Liver (tissue), 8 donors: ENCODE measurements at regions not wholly inside any gene's neighbourhood (a gene's known extent, or its start where the extent isn't known, plus 50 kb on each side); places are given as distances from the start of the nearest gene placed in this dataset.

ENCODE experiments used
- DNase-seq: peaks from one replicate; pipeline ENCODE4 v3.0.0-alpha.2; 2017; ENCODE audit warnings: low spot score
- H3K27ac ChIP-seq, 2 donors: one replicate each; pipeline ENCODE4 v1.7.0; 2013; ENCODE audit warnings: inconsistent platforms in 2 of 2, low read length in 2 of 2, control low read depth in 1 of 2, low read depth in 1 of 2, mild to moderate bottlenecking in 1 of 2
- H3K27me3 ChIP-seq, 4 donors: one replicate each; pipeline versions ENCODE4 v1.6.1 to v1.7.0; 2013; ENCODE audit warnings: low read length in 3 of 4, inconsistent platforms in 1 of 4, mild to moderate bottlenecking in 1 of 4, moderate library complexity in 1 of 4; ENCODE audit not compliant: control insufficient read depth in 4 of 4, insufficient read depth in 4 of 4
- H3K36me3 ChIP-seq, 4 donors: one replicate each; pipeline versions ENCODE4 v1.6.1 to v1.7.0; 2013; ENCODE audit warnings: low read length in 3 of 4, mild to moderate bottlenecking in 3 of 4, low read depth in 1 of 4, moderate library complexity in 1 of 4; ENCODE audit not compliant: control insufficient read depth in 4 of 4, insufficient read depth in 3 of 4
- H3K4me1 ChIP-seq, 4 donors: one replicate each; pipeline versions ENCODE4 v1.6.1 to v1.7.0; 2013; ENCODE audit warnings: low read length in 3 of 4, mild to moderate bottlenecking in 3 of 4, moderate library complexity in 1 of 4; ENCODE audit not compliant: control insufficient read depth in 4 of 4, insufficient read depth in 4 of 4
- H3K4me3 ChIP-seq, 3 donors: one replicate each; pipeline versions ENCODE4 v1.6.1 to v1.7.0; 2013; ENCODE audit warnings: low read length in 3 of 3, control low read depth in 1 of 3, low read depth in 1 of 3, mild to moderate bottlenecking in 1 of 3
- H3K9ac ChIP-seq, 2 donors: one replicate each; pipeline ENCODE4 v1.7.0; 2013; ENCODE audit warnings: low read length in 2 of 2, mild to moderate bottlenecking in 2 of 2, moderate library complexity in 2 of 2, control low read depth in 1 of 2, low read depth in 1 of 2
- H3K9me3 ChIP-seq, 4 donors: one replicate each; pipeline versions ENCODE4 v1.6.1 to v1.7.0; 2013; ENCODE audit warnings: low read length in 3 of 4; ENCODE audit not compliant: control insufficient read depth in 4 of 4
- ATF3 ChIP-seq: IDR thresholded peaks from 2 replicates; pipeline ENCODE4 v1.6.1; 2016; ENCODE audit warnings: antibody characterized with exemption
- CTCF ChIP-seq: fragments of 150-350 bp; IDR thresholded peaks from 2 replicates; pipeline ENCODE4 v1.5.1; 2017; ENCODE audit warnings: improper control_type of control experiment, low read depth, low read length; ENCODE audit not compliant: missing input control
- EGR1 ChIP-seq, 2 donors: IDR thresholded peaks; 2 replicates each; pipeline ENCODE4 v1.6.1; 2016 to 2018; ENCODE audit warnings: antibody characterized with exemption in 2 of 2, low read depth in 2 of 2
- FOXA2 ChIP-seq: IDR thresholded peaks from 2 replicates; pipeline ENCODE4 v1.6.1; 2016; ENCODE audit warnings: antibody characterized with exemption
- GABPA ChIP-seq, 2 donors: IDR thresholded peaks in 1 of 2; conservative IDR thresholded peaks in 1 of 2; 2 replicates each; pipeline ENCODE4 v1.6.1; 2016; ENCODE audit warnings: antibody characterized with exemption in 2 of 2, mild to moderate bottlenecking in 1 of 2, moderate library complexity in 1 of 2
- HNF4A ChIP-seq, 2 donors: conservative IDR thresholded peaks; 2 replicates each; pipeline ENCODE4 v1.6.1; 2016; ENCODE audit warnings: antibody characterized with exemption in 2 of 2, mild to moderate bottlenecking in 2 of 2
- JUND ChIP-seq, 2 donors: IDR thresholded peaks; 2 replicates each; pipeline ENCODE4 v1.6.1; 2016; ENCODE audit warnings: antibody characterized with exemption in 2 of 2
- MAX ChIP-seq: IDR thresholded peaks from 2 replicates; pipeline ENCODE4 v1.6.1; 2016; ENCODE audit warnings: antibody characterized with exemption
- NR2F2 ChIP-seq: IDR thresholded peaks from 2 replicates; pipeline ENCODE4 v1.6.1; 2016; ENCODE audit warnings: antibody characterized with exemption
- RAD21 ChIP-seq, 2 donors: IDR thresholded peaks; 2 replicates each; pipeline ENCODE4 v1.6.1; 2016; ENCODE audit warnings: antibody characterized with exemption in 2 of 2, mild to moderate bottlenecking in 2 of 2
- REST ChIP-seq: IDR thresholded peaks from 2 replicates; pipeline ENCODE4 v1.6.1; 2016; ENCODE audit warnings: antibody characterized with exemption, mild to moderate bottlenecking
- SP1 ChIP-seq: IDR thresholded peaks from 2 replicates; pipeline ENCODE4 v1.6.1; 2018; ENCODE audit warnings: antibody characterized with exemption, mild to moderate bottlenecking
- TAF1 ChIP-seq: conservative IDR thresholded peaks from 2 replicates; pipeline ENCODE4 v1.6.1; 2016; ENCODE audit warnings: antibody characterized with exemption, mild to moderate bottlenecking
- YY1 ChIP-seq: IDR thresholded peaks from 2 replicates; pipeline ENCODE4 v1.6.1; 2016; ENCODE audit warnings: antibody characterized with exemption, mild to moderate bottlenecking
- ZBTB33 ChIP-seq: IDR thresholded peaks from 2 replicates; pipeline ENCODE4 v1.6.1; 2016; ENCODE audit warnings: antibody characterized with exemption
- WGBS: extraction: QIAGEN DNeasy Blood & Tissue Kit; methylation state at CpG from one replicate; pipeline ENCODE4 v1.1.7; 2013; 5-methylcytosine and 5-hydroxymethylcytosine counted together
- donor health status: healthy.
- donor health status: healthy.
- donor health status: healthy.
- donor health status: healthy.
- donor health status: healthy.

GRCh38 chr19:30848636-30849425, 476.6 kb downstream of the ZNF536 start:
- WGBS: 86% methylated on average over 9 of the region's 9 CpGs
- no peaks in the 10 kb centered on the region for H3K36me3 ChIP-seq
- H3K4me3 ChIP-seq: no peak overlapping the region
- no peak for TF ChIP-seq NR2F2
- no peak for TF ChIP-seq REST
- TF ChIP-seq MAX: no peak
- no peak overlapping the region for H3K9ac ChIP-seq
- no peaks in the 10 kb centered on the region for H3K9me3 ChIP-seq
- no peak overlapping the region for H3K27ac ChIP-seq
- no peaks in the 10 kb centered on the region for H3K27me3 ChIP-seq
- no peak for DNase-seq
- H3K4me1 ChIP-seq: no peaks in the 10 kb centered on the region

- no peak for DNase-seq
- H3K36me3 ChIP-seq: no peaks in the 10 kb centered on the region
- no peak for TF ChIP-seq TAF1
- no peaks in the 10 kb centered on the region for H3K4me1 ChIP-seq
- H3K9ac ChIP-seq: no peak overlapping the region
- H3K4me3 ChIP-seq: no peak overlapping the region
- H3K9me3 ChIP-seq: no peaks in the 10 kb centered on the region
- no peak overlapping the region for H3K27ac ChIP-seq
- 90% methylated on average over 13 of the region's 13 CpGs for WGBS
- no peaks in the 10 kb centered on the region for H3K27me3 ChIP-seq
These were observed 473.9 kb downstream of the ZNF536 start for GRCh38 chr19:30846102-30846501.

- no peaks in the 10 kb centered on the region for H3K36me3 ChIP-seq
- DNase-seq: no peak
- 81% methylated on average over 8 of the region's 8 CpGs for WGBS
- H3K4me3 ChIP-seq: no peak overlapping the region
- no peaks in the 10 kb centered on the region for H3K4me1 ChIP-seq
- no peak overlapping the region for H3K9ac ChIP-seq
- no peaks in the 10 kb centered on the region for H3K9me3 ChIP-seq
- no peak overlapping the region for H3K27ac ChIP-seq
- H3K27me3 ChIP-seq: peaks cover 0 to 3% (median 0%) of the 10 kb centered on the region in 4 donors
- no peak for TF ChIP-seq ATF3
- TF ChIP-seq REST: no peak
- TF ChIP-seq YY1: no peak
- no peak for TF ChIP-seq MAX
- no peak for TF ChIP-seq SP1
- TF ChIP-seq GABPA (IDR thresholded peaks at IDR 0.05 in 1 of 2, conservative IDR thresholded peaks at IDR 0.05 in 1 of 2): no peak
- TF ChIP-seq FOXA2: no peak
- no peak for TF ChIP-seq EGR1 (IDR thresholded peaks at IDR 0.05; ENCODE audit: low read depth in 2 of 2)
- no peak for TF ChIP-seq HNF4A (conservative IDR thresholded peaks at IDR 0.05)
- TF ChIP-seq RAD21 (IDR thresholded peaks at IDR 0.05): no peak
- TF ChIP-seq JUND (IDR thresholded peaks at IDR 0.05): no peak
- TF ChIP-seq CTCF: no peak
- TF ChIP-seq TAF1: no peak
- no peak for TF ChIP-seq ZBTB33
These were observed 470.7 kb downstream of the ZNF536 start for GRCh38 chr19:30842926-30843325.
